K562 (cell line): ENCODE measurements at regions not wholly inside any gene's neighbourhood (a gene's known extent, or its start where the extent isn't known, plus 50 kb on each side); places are given as distances from the start of the nearest gene placed in this dataset.

Source experiments
- ATAC-seq: fragments of 200-7000 bp; cut with Tn5 transposase; 3 replicates; pipeline ENCODE4 v1.9.1; 2020; ENCODE audit warnings: moderate library complexity
- BruUV-seq: library from RNA; stranded (reverse); fragments of 400-500 nt; replicated peaks from 2 replicates; lab custom pipeline; 2021; lab: Mats Ljungman, UMichigan
- CTCF ChIA-PET: fragments of 300-600 bp; formaldehyde crosslinking; extraction: SDS; loops from one replicate; lab custom pipeline; 2021; ENCODE audit warnings: low intra/inter-chr PET ratio; lab: Yijun Ruan, JAX
- POLR2A ChIA-PET: fragments of 300-600, 350-650 bp; sonication (Branson Sonifier 250); formaldehyde crosslinking; extraction: SDS; loops from one replicate; lab custom pipeline; 2021; ENCODE audit warnings: antibody characterized with exemption, inconsistent platforms; lab: Yijun Ruan, JAX
- DNase-seq, 4 experiments: peaks; one replicate each; pipeline versions ENCODE4 v3.0.0 to v3.0.0-alpha.2; 2011 to 2018; ENCODE audit warnings: low spot score in 3 of 4, mixed read lengths in 3 of 4; ENCODE audit errors: extremely low read depth in 1 of 4
- FAIRE-seq: peaks from 2 replicates; lab custom pipeline; 2011; peaks lifted over from hg19 to GRCh38; lab: Jason Lieb, UNC
- H2AFZ ChIP-seq: 2 replicates; pipeline ENCODE4 v1.6.0; 2011; ENCODE audit warnings: low read depth, low read length, control low read depth, inconsistent platforms
- H3K27ac ChIP-seq: fragments of 200-600 bp; 3 replicates; pipeline ENCODE4 v1.8.0; 2011; ENCODE audit warnings: low read depth, mild to moderate bottlenecking, control low read depth, inconsistent platforms, low read length, moderate library complexity, mixed read lengths; ENCODE audit errors: extremely low read depth
- H3K27me3 ChIP-seq, 2 experiments: fragments of 300-600 bp in 1 of 2; 2 replicates in 1 of 2; 3 replicates in 1 of 2; pipeline versions ENCODE4 v1.6.0 to v1.8.0; 2011; ENCODE audit warnings: inconsistent platforms in 2 of 2, low read length in 2 of 2, mild to moderate bottlenecking in 1 of 2, mixed read lengths in 1 of 2, moderate library complexity in 1 of 2; ENCODE audit not compliant: control insufficient read depth in 2 of 2, insufficient read depth in 2 of 2
- H3K36me3 ChIP-seq: fragments of 300-600 bp; 3 replicates; pipeline ENCODE4 v1.8.0; 2011; ENCODE audit warnings: mild to moderate bottlenecking, low read length, inconsistent platforms; ENCODE audit not compliant: control insufficient read depth, insufficient read depth
- H3K4me1 ChIP-seq, 2 experiments: fragments of 200-600 bp in 1 of 2; replicated peaks in 1 of 2; 2 replicates in 1 of 2; 3 replicates in 1 of 2; pipeline versions ENCODE4 v1.5.1 to v1.8.0; 2011; ENCODE audit warnings: inconsistent platforms in 2 of 2, low read length in 2 of 2, mild to moderate bottlenecking in 1 of 2, mixed read lengths in 1 of 2, moderate library complexity in 1 of 2; ENCODE audit not compliant: control insufficient read depth in 2 of 2, insufficient read depth in 2 of 2
- H3K4me2 ChIP-seq: 2 replicates; pipeline ENCODE4 v1.6.1; 2011; ENCODE audit warnings: low read length, control low read depth, inconsistent platforms, mixed read lengths; ENCODE audit not compliant: insufficient read depth
- H3K4me3 ChIP-seq: fragments of 200-600 bp; sonication (generic), shearing (Covaris generic); 2 replicates; pipeline ENCODE4 v1.5.1; 2016; ENCODE audit warnings: control low read depth, inconsistent platforms
- H3K79me2 ChIP-seq: fragments of 200-600 bp; 3 replicates; pipeline ENCODE4 v1.8.0; 2011; ENCODE audit warnings: low read length, inconsistent platforms; ENCODE audit not compliant: control insufficient read depth, insufficient read depth
- H3K9ac ChIP-seq, 2 experiments: 2 replicates each; pipeline versions ENCODE4 v1.6.0 to v1.6.1; 2011; ENCODE audit warnings: low read depth in 2 of 2, low read length in 2 of 2, control low read depth in 1 of 2, inconsistent platforms in 1 of 2, mild to moderate bottlenecking in 1 of 2, mixed read lengths in 1 of 2; ENCODE audit not compliant: insufficient read depth in 1 of 2
- H3K9me1 ChIP-seq: one replicate; pipeline ENCODE4 v1.6.0; 2011; ENCODE audit warnings: inconsistent platforms, mild to moderate bottlenecking, low read length, moderate library complexity; ENCODE audit not compliant: control insufficient read depth, insufficient read depth
- H3K9me3 ChIP-seq: replicated peaks from 2 replicates; pipeline ENCODE4 v1.5.1; 2011; ENCODE audit warnings: low read depth, low read length, inconsistent platforms; ENCODE audit not compliant: control insufficient read depth, insufficient read depth
- H4K20me1 ChIP-seq: replicated peaks from 2 replicates; pipeline ENCODE4 v1.6.1; 2011; ENCODE audit warnings: low read length, inconsistent platforms, mixed read lengths; ENCODE audit not compliant: control insufficient read depth, insufficient read depth
- ATF1 ChIP-seq, 2 experiments: fragments of 450-650 bp in 1 of 2; IDR thresholded peaks; 2 replicates each; pipeline ENCODE4 v1.6.1; 2016; ENCODE audit warnings: missing compliant biosample characterization in 1 of 2, missing genetic modification characterization in 1 of 2
- CEBPG ChIP-seq, 3 experiments: fragments of 200-800 bp in 1 of 3; sonication (Bioruptor generic) in 1 of 3; sonication (generic) in 1 of 3; formaldehyde crosslinking in 1 of 3; IDR thresholded peaks in 2 of 3; conservative IDR thresholded peaks in 1 of 3; 2 replicates each; pipeline versions ENCODE4 v1.6.1 to v1.8.0; 2016 to 2022; ENCODE audit warnings: missing compliant biosample characterization in 2 of 3, missing genetic modification characterization in 2 of 3, mild to moderate bottlenecking in 1 of 3, missing genetic modification reagents in 1 of 3
- EGR1 ChIP-seq: fragments of 450-650 bp; conservative IDR thresholded peaks from 2 replicates; pipeline ENCODE4 v1.6.1; 2017; ENCODE audit warnings: mild to moderate bottlenecking
- GTF2A2 ChIP-seq: IDR thresholded peaks from 2 replicates; pipeline ENCODE4 v1.6.1; 2016; ENCODE audit warnings: mild to moderate bottlenecking, missing genetic modification characterization, missing compliant biosample characterization
- LARP7 ChIP-seq: fragments of 450-650 bp; IDR thresholded peaks from 2 replicates; pipeline ENCODE4 v1.6.1; 2016
- NR2C2 ChIP-seq, 2 experiments: fragments of 200-800 bp in 1 of 2; sonication (Bioruptor generic) in 1 of 2; sonication (generic) in 1 of 2; formaldehyde crosslinking in 1 of 2; IDR thresholded peaks; 2 replicates each; pipeline versions ENCODE4 v1.6.1 to v1.8.0; 2016 to 2022; ENCODE audit warnings: mild to moderate bottlenecking in 1 of 2, missing compliant biosample characterization in 1 of 2, missing genetic modification characterization in 1 of 2, missing genetic modification reagents in 1 of 2
- PHB2 ChIP-seq: fragments of 450-650 bp; IDR thresholded peaks from 2 replicates; pipeline ENCODE4 v1.6.1; 2017; ENCODE audit warnings: low read depth
- TSC22D4 ChIP-seq: fragments of 450-650 bp; IDR thresholded peaks from 2 replicates; pipeline ENCODE4 v1.6.1; 2016; ENCODE audit warnings: missing genetic modification characterization, missing biosample characterization, control low read depth
- XRCC3 ChIP-seq: fragments of 450-650 bp; IDR thresholded peaks from 2 replicates; pipeline ENCODE4 v1.6.1; 2017; ENCODE audit warnings: mild to moderate bottlenecking, moderate library complexity
- ZFP36 ChIP-seq: fragments of 150-350 bp; IDR thresholded peaks from 2 replicates; pipeline ENCODE4 v1.6.1; 2018; ENCODE audit warnings: low read length, low read depth; ENCODE audit not compliant: partially characterized antibody
- ZKSCAN1 ChIP-seq: fragments of 150-350 bp; IDR thresholded peaks from 2 replicates; pipeline ENCODE4 v1.6.1; 2016; ENCODE audit warnings: low read depth, low read length
- ZNF280B ChIP-seq: fragments of 250-450 bp; sonication (Bioruptor Pico); IDR thresholded peaks from 2 replicates; pipeline ENCODE4 v1.5.1; 2021; ENCODE audit warnings: mild to moderate bottlenecking
- ZNF699 ChIP-seq: fragments of 250-450 bp; sonication (Bioruptor Pico); IDR thresholded peaks from 2 replicates; pipeline ENCODE4 v1.8.0; 2021; ENCODE audit warnings: mild to moderate bottlenecking, moderate library complexity; ENCODE audit not compliant: insufficient replicate concordance
- WGBS: fragments of 100-300 bp; shearing (Covaris generic); methylation state at CpG from one replicate; pipeline ENCODE4 v1.1.6; 2016; ENCODE audit warnings: low coverage, mixed read lengths; ENCODE audit not compliant: insufficient coverage; ENCODE audit errors: missing lambda C conversion rate; 5-methylcytosine and 5-hydroxymethylcytosine counted together
- in situ Hi-C: fragments of 300-500 bp; cut with MboI; formaldehyde crosslinking; loops from 4 replicates; pipeline ENCODE4 v1.15.0; 2018; ENCODE audit warnings: inconsistent platforms, mixed read lengths
- intact Hi-C: fragments of 100-400 bp; cut with micrococcal nuclease; formaldehyde crosslinking; loops from 2 replicates; pipeline ENCODE4 v1.14.2; 2022

DNA sequence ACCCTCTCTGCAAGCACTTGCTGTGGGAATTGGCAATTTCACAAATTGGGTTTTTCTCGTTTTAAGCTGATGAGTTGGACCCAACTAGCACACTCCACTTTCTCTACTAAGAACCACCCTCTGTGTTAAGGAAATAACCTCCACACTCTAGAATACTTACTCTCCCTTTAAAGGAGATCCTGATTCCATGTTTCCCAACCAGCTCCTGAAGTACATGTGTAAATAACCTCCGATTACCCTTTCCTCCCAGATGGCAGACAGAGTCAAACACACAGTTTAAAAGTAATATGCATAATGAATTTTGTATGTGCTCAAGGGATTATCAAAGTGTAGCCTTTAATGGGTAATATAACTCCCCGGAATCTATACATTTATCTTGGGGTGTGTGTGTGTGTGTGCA is 171.3 kb upstream of the OSR1 start (continued):
- TF ChIP-seq ZNF280B (CRISPR knock-in tag) = no peak
- TF ChIP-seq EGR1 = no peak
- no peak for TF ChIP-seq ZNF699 (CRISPR knock-in tag)
- no peak for TF ChIP-seq XRCC3
- no peak for TF ChIP-seq GTF2A2

DNA sequence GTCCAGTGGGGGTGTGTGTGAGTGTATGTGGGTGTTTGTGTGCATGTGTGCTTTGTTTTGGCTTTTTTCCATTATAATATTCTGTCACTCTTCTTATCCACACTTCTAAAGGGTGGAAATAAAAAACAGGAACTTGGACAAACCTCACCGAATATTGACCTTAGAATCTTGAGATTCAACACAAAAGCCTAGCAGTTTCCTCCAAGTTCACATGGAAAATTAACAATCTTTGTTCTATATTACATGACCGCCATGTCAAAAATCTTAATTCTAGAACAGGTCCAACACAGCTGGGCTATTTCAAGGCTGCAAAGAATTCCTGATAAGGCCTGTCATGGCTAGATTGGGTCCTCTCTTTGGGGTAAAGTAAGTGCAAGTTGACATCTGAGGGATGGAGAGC is 169.3 kb upstream of the OSR1 start:
- no peaks in the 10 kb centered on the region for H3K9me1 ChIP-seq
- intact Hi-C loops (no loop called here), in situ Hi-C loops (no loop called here)
- TF ChIP-seq ZKSCAN1 (no peak), ATF1 (CRISPR knock-in tag; IDR thresholded peaks at IDR 0.05) (no peak), ATF1 (tag; IDR thresholded peaks at IDR 0.05) (no peak), TSC22D4 (no peak), ZFP36 (no peak), LARP7 (no peak), NR2C2 (CRISPR knock-in tag; IDR thresholded peaks at IDR 0.05) (no peak), NR2C2 (tag; IDR thresholded peaks at IDR 0.05) (no peak), CEBPG (CRISPR knock-in tag; IDR thresholded peaks at IDR 0.05) (no peak), CEBPG (tag; conservative IDR thresholded peaks at IDR 0.05 in 1 of 2, IDR thresholded peaks at IDR 0.05 in 1 of 2) (no peak), PHB2 (no peak)
- H3K4me1 ChIP-seq = no peaks in the 10 kb centered on the region
- H3K9me3 ChIP-seq = no peaks in the 10 kb centered on the region; the same call in 1 of the 2 replicates
- H3K4me3 ChIP-seq = no peak overlapping the region
- H3K36me3 ChIP-seq = no peaks in the 10 kb centered on the region
- no peaks in the 10 kb centered on the region for H4K20me1 ChIP-seq
- no TSS peak for BruUV-seq
- H3K9ac ChIP-seq = no peak overlapping the region
- CTCF ChIA-PET = no interaction called here
- DNase-seq (no peak), ATAC-seq (no peak), FAIRE-seq (no peak)
- H3K4me2 ChIP-seq = no peak overlapping the region
- no peak overlapping the region for H2AFZ ChIP-seq
- POLR2A ChIA-PET = no interaction called here
- WGBS = 0% methylated on average over 2 of the region's 2 CpGs
- no peak overlapping the region for H3K27ac ChIP-seq
- no peaks in the 10 kb centered on the region for H3K79me2 ChIP-seq
- H3K27me3 ChIP-seq = no peaks in the 10 kb centered on the region
